ENCODE measurements at regions not wholly inside any gene's neighbourhood (a gene's known extent, or its start where the extent isn't known, plus 50 kb on each side); places are given as distances from the start of the nearest gene placed in this dataset.

- Mint-ChIP-seq H3K9me3 (peaks cover 0 to 16% (median 5%) of the 10 kb centered on the region in 8 donors), H3K4me1 (peaks cover 0 to 2% (median 0%) of the 10 kb centered on the region in 4 donors), H3K36me3 (no peaks in the 10 kb centered on the region), H3K4me3 (no peak overlapping the region), H3K27ac (no peak overlapping the region), H3K27me3 (no peaks in the 10 kb centered on the region)
- Histone ChIP-seq H3K36me3 (ENCODE audit: insufficient read depth, low read length) (no peaks in the 10 kb centered on the region), H3K4me3 (ENCODE audit: low read length in 2 of 2) (no peak overlapping the region), H3K27me3 (ENCODE audit: insufficient read depth, low read length) (no peaks in the 10 kb centered on the region), H3K27ac (ENCODE audit: low read depth, low read length) (no peak overlapping the region), H3K9me3 (ENCODE audit: control insufficient read depth in 1 of 2, low read length in 2 of 2) (no peaks in the 10 kb centered on the region), H3K4me1 (ENCODE audit: insufficient read depth, low read length) (no peaks in the 10 kb centered on the region)
- intact Hi-C loops (cut with micrococcal nuclease) = no loop called here
- no peak for DNase-seq
- ChIA-PET CTCF (ENCODE audit: partially characterized antibody) (interaction anchor here (1.7 kb wide), 1 partner anchor 10 kb away, joined by 3 read pairs; no protein-coding TSS in a partner anchor), POLR2A (ENCODE audit: partially characterized antibody) (no interaction called here)
Observed at GRCh38 chr4:187479511-187479910, 516.1 kb upstream of the ZFP42 start.

DNA sequence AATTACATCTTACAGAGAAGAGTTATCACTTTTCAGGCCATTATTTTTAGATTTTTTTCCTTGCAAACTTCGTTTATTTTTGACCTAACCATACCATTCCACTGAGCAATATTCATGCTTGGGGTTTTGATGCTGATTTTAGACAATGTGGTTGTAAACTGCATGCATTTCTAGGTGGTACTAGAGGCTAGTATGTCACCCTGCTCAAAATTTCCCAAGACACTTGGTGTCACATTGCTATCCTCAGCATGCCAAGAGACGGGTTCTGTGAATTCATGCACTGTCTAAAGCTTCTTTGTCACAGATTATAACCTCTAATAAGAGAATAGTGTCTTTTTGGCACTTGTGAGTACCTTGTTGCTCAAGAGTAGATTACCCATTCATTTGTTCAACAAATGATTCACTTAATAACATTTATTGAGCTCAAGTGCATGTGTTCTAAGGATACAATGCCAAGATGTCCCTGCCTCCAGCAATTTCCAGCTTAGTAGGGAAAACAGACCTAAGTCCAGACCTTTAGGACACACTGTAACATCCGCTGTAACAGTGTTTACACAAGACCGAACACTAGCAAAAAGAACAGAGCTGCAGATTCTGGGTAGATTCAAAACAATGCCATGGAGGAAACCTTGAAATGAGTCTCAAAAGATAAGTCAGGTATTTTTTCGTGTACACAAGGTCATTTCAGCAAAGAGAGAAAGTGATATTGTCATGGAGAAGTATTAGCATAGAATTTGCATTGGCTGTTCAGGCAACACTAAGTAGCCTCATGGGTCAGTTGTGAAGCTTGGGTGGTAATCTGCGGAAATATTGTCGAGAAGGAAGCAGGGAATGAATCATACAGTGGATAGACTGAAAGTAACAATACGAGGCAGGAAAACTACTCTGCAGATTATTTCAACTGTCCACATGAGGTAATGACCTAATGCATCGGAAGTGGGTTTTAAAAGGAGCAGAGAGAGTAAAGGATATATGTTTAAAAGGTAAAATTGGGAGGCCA is 515.1 kb upstream of the ZFP42 start:
- Mint-ChIP-seq H3K36me3 (no peaks in the 10 kb centered on the region), H3K27ac (no peak overlapping the region), H3K9me3 (peaks cover 0 to 8% (median 3%) of the 10 kb centered on the region in 8 donors), H3K4me1 (peaks cover 0 to 2% (median 0%) of the 10 kb centered on the region in 4 donors), H3K4me3 (no peak overlapping the region), H3K27me3 (no peaks in the 10 kb centered on the region)
- H3K4me3 ChIP-seq (ENCODE audit: low read length in 2 of 2) = no peak overlapping the region
- no peak for DNase-seq
- POLR2A ChIA-PET (ENCODE audit: partially characterized antibody) = no interaction called here
- no peaks in the 10 kb centered on the region for H3K4me1 ChIP-seq (ENCODE audit: insufficient read depth, low read length)
- intact Hi-C loops (cut with micrococcal nuclease) = no loop called here
- CTCF ChIA-PET (ENCODE audit: partially characterized antibody) = interaction anchor here (1.7 kb wide), 1 partner anchor 9 kb away, joined by 3 read pairs; no protein-coding TSS in a partner anchor
- H3K9me3 ChIP-seq (ENCODE audit: control insufficient read depth in 1 of 2, low read length in 2 of 2) = no peaks in the 10 kb centered on the region
- H3K27me3 ChIP-seq (ENCODE audit: insufficient read depth, low read length) = no peaks in the 10 kb centered on the region
- no peak overlapping the region for H3K27ac ChIP-seq (ENCODE audit: low read depth, low read length)
- no peaks in the 10 kb centered on the region for H3K36me3 ChIP-seq (ENCODE audit: insufficient read depth, low read length)

DNA sequence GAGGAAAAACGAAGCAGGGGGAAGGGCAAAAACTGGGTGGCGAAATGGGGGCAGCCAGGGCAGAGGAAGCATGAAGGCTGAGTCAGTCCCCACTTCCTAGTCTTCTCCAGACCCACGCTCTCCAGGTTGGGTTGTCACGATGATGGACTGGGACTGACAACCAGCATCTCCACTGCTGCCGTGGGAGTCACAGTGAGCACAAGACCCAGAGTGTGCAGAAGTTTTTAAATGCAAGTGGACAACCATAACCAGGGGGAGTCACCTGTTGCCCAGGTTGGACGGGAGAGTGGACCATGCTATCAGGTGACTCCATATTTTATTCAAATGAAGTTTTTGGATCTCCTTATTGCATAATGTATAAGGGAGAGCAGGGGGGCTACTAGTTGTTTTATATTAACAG is 511.4 kb upstream of the ZFP42 start:
- Mint-ChIP-seq H3K27ac (no peak overlapping the region), H3K36me3 (no peaks in the 10 kb centered on the region), H3K4me3 (no peak overlapping the region), H3K9me3 (peaks cover 0 to 14% (median 3%) of the 10 kb centered on the region in 8 donors), H3K4me1 (peaks cover 0 to 2% (median 0%) of the 10 kb centered on the region in 4 donors), H3K27me3 (no peaks in the 10 kb centered on the region)
- no peak for DNase-seq
- Histone ChIP-seq H3K9me3 (ENCODE audit: control insufficient read depth in 1 of 2, low read length in 2 of 2) (no peaks in the 10 kb centered on the region), H3K36me3 (ENCODE audit: insufficient read depth, low read length) (no peaks in the 10 kb centered on the region), H3K4me1 (ENCODE audit: insufficient read depth, low read length) (no peaks in the 10 kb centered on the region), H3K27me3 (ENCODE audit: insufficient read depth, low read length) (no peaks in the 10 kb centered on the region), H3K4me3 (ENCODE audit: low read length in 2 of 2) (no peak overlapping the region), H3K27ac (ENCODE audit: low read depth, low read length) (no peak overlapping the region)
- POLR2A ChIA-PET (ENCODE audit: partially characterized antibody) = no interaction called here
- intact Hi-C loops (cut with micrococcal nuclease) = no loop called here
- CTCF ChIA-PET (ENCODE audit: partially characterized antibody) = no interaction called here

GRCh38 chr4:187485676-187486075 is 509.9 kb upstream of the ZFP42 start:
- CTCF ChIA-PET (ENCODE audit: partially characterized antibody) = no interaction called here
- intact Hi-C loops (cut with micrococcal nuclease) = no loop called here
- DNase-seq = no peak
- H3K36me3 Mint-ChIP-seq = no peaks in the 10 kb centered on the region
- H3K27ac ChIP-seq (ENCODE audit: low read depth, low read length) = no peak overlapping the region
- POLR2A ChIA-PET (ENCODE audit: partially characterized antibody) = no interaction called here
- H3K27me3 ChIP-seq (ENCODE audit: insufficient read depth, low read length) = no peaks in the 10 kb centered on the region
- peaks cover 0 to 2% (median 0%) of the 10 kb centered on the region in 4 donors for H3K4me1 Mint-ChIP-seq
- H3K27ac Mint-ChIP-seq = no peak overlapping the region
- no peak overlapping the region for H3K4me3 Mint-ChIP-seq
- H3K36me3 ChIP-seq (ENCODE audit: insufficient read depth, low read length) = no peaks in the 10 kb centered on the region
- no peaks in the 10 kb centered on the region for H3K9me3 ChIP-seq (ENCODE audit: control insufficient read depth in 1 of 2, low read length in 2 of 2)
- no peaks in the 10 kb centered on the region for H3K27me3 Mint-ChIP-seq
- H3K9me3 Mint-ChIP-seq = peaks cover 0 to 18% (median 6%) of the 10 kb centered on the region in 8 donors
- no peak overlapping the region for H3K4me3 ChIP-seq (ENCODE audit: low read length in 2 of 2)
- no peaks in the 10 kb centered on the region for H3K4me1 ChIP-seq (ENCODE audit: insufficient read depth, low read length)

GRCh38 chr4:187491286-187491685 is 504.3 kb upstream of the ZFP42 start:
- Histone ChIP-seq H3K4me1 (ENCODE audit: insufficient read depth, low read length) (no peaks in the 10 kb centered on the region), H3K9me3 (ENCODE audit: control insufficient read depth in 1 of 2, low read length in 2 of 2) (no peaks in the 10 kb centered on the region), H3K27ac (ENCODE audit: low read depth, low read length) (no peak overlapping the region), H3K4me3 (ENCODE audit: low read length in 2 of 2) (no peak overlapping the region), H3K36me3 (ENCODE audit: insufficient read depth, low read length) (no peaks in the 10 kb centered on the region), H3K27me3 (ENCODE audit: insufficient read depth, low read length) (no peaks in the 10 kb centered on the region)
- no peak for DNase-seq
- CTCF ChIA-PET (ENCODE audit: partially characterized antibody) = no interaction called here
- no peaks in the 10 kb centered on the region for H3K27me3 Mint-ChIP-seq
- H3K4me3 Mint-ChIP-seq = no peak overlapping the region
- H3K27ac Mint-ChIP-seq = no peak overlapping the region
- H3K36me3 Mint-ChIP-seq = no peaks in the 10 kb centered on the region
- intact Hi-C loops (cut with micrococcal nuclease) = no loop called here
- H3K4me1 Mint-ChIP-seq = no peaks in the 10 kb centered on the region
- POLR2A ChIA-PET (ENCODE audit: partially characterized antibody) = no interaction called here
- H3K9me3 Mint-ChIP-seq = peaks cover 0 to 30% (median 7%) of the 10 kb centered on the region in 8 donors

GRCh38 chr4:187491959-187492358 is 503.6 kb upstream of the ZFP42 start:
- no peak overlapping the region for H3K27ac ChIP-seq (ENCODE audit: low read depth, low read length)
- DNase-seq = no peak
- H3K36me3 Mint-ChIP-seq = no peaks in the 10 kb centered on the region
- no peak overlapping the region for H3K4me3 Mint-ChIP-seq
- H3K36me3 ChIP-seq (ENCODE audit: insufficient read depth, low read length) = no peaks in the 10 kb centered on the region
- no peaks in the 10 kb centered on the region for H3K27me3 ChIP-seq (ENCODE audit: insufficient read depth, low read length)
- ChIA-PET POLR2A (ENCODE audit: partially characterized antibody) (no interaction called here), CTCF (ENCODE audit: partially characterized antibody) (no interaction called here)
- no peaks in the 10 kb centered on the region for H3K27me3 Mint-ChIP-seq
- H3K4me3 ChIP-seq (ENCODE audit: low read length in 2 of 2) = no peak overlapping the region
- intact Hi-C loops (cut with micrococcal nuclease) = no loop called here
- H3K9me3 Mint-ChIP-seq = peaks cover 0 to 30% (median 8%) of the 10 kb centered on the region in 8 donors
- H3K27ac Mint-ChIP-seq = no peak overlapping the region
- no peaks in the 10 kb centered on the region for H3K4me1 Mint-ChIP-seq
- no peaks in the 10 kb centered on the region for H3K4me1 ChIP-seq (ENCODE audit: insufficient read depth, low read length)
- no peaks in the 10 kb centered on the region for H3K9me3 ChIP-seq (ENCODE audit: control insufficient read depth in 1 of 2, low read length in 2 of 2)

DNA sequence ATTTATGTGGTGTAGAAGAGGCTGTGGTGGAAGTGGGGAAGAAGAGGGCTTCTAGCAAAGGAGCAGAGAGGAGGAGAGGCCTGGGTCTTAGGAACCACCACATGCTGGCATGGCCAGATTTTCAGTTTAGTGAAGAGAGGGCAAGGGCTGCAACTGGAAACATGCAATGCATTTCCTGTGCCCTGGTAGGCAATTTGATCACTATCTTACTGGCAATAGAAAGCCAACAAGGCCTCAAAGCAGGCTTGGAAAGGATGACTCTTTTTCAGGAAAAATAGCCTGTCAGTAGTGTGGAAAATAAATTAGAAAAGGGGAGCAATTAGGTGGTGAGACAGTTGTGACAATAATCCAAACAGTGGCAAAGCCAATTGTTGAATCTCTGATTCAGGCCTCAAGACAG is 501.9 kb upstream of the ZFP42 start:
- H3K4me3 ChIP-seq (ENCODE audit: low read length in 2 of 2) = no peak overlapping the region
- H3K27ac ChIP-seq (ENCODE audit: low read depth, low read length) = no peak overlapping the region
- no peaks in the 10 kb centered on the region for H3K9me3 ChIP-seq (ENCODE audit: control insufficient read depth in 1 of 2, low read length in 2 of 2)
- Mint-ChIP-seq H3K9me3 (peaks cover 0 to 26% (median 8%) of the 10 kb centered on the region in 8 donors), H3K4me1 (no peaks in the 10 kb centered on the region), H3K27me3 (no peaks in the 10 kb centered on the region), H3K27ac (no peak overlapping the region), H3K4me3 (no peak overlapping the region), H3K36me3 (no peaks in the 10 kb centered on the region)
- H3K4me1 ChIP-seq (ENCODE audit: insufficient read depth, low read length) = no peaks in the 10 kb centered on the region
- no peaks in the 10 kb centered on the region for H3K27me3 ChIP-seq (ENCODE audit: insufficient read depth, low read length)
- no peak for DNase-seq
- ChIA-PET CTCF (ENCODE audit: partially characterized antibody) (no interaction called here), POLR2A (ENCODE audit: partially characterized antibody) (no interaction called here)
- H3K36me3 ChIP-seq (ENCODE audit: insufficient read depth, low read length) = no peaks in the 10 kb centered on the region
- intact Hi-C loops (cut with micrococcal nuclease) = no loop called here

Data from CD4-positive, alpha-beta memory T cell (primary cell).